Smooth muscle cell (in vitro differentiated cells): ENCODE measurements at regions not wholly inside any gene's neighbourhood (a gene's known extent, or its start where the extent isn't known, plus 50 kb on each side); places are given as distances from the start of the nearest gene placed in this dataset.

ENCODE experiments used
- DNase-seq: peaks from one replicate; lab custom pipeline; 2025; ENCODE audit not compliant: unreplicated experiment; lab: John Stamatoyannopoulos, UW
- H2AFZ ChIP-seq: fragments of 200-600 bp; sonication (generic); 2 replicates; pipeline ENCODE4 v1.6.0; 2016; ENCODE audit warnings: antibody characterized with exemption, low read depth, mild to moderate bottlenecking
- H3F3A ChIP-seq: fragments of 200-600 bp; sonication (generic); 2 replicates; pipeline ENCODE4 v1.6.0; 2017; ENCODE audit warnings: antibody characterized with exemption, low read depth
- H3K27ac ChIP-seq: fragments of 200-600 bp; sonication (generic); 2 replicates; pipeline ENCODE4 v1.5.1; 2016; ENCODE audit warnings: low read depth, mild to moderate bottlenecking
- H3K27me3 ChIP-seq: fragments of 200-600 bp; sonication (generic); 2 replicates; pipeline ENCODE4 v1.6.1; 2016; ENCODE audit warnings: low read depth, mild to moderate bottlenecking
- H3K36me3 ChIP-seq: fragments of 200-600 bp; sonication (generic); 2 replicates; pipeline ENCODE4 v1.5.1; 2016; ENCODE audit warnings: low read depth
- H3K4me1 ChIP-seq: fragments of 200-600 bp; sonication (generic); 2 replicates; pipeline ENCODE4 v1.5.1; 2016; ENCODE audit warnings: low read depth
- H3K4me2 ChIP-seq: fragments of 200-600 bp; sonication (generic); 2 replicates; pipeline ENCODE4 v1.6.0; 2016; ENCODE audit warnings: mild to moderate bottlenecking
- H3K4me3 ChIP-seq: fragments of 200-600 bp; sonication (generic); 2 replicates; pipeline ENCODE4 v1.5.1; 2016; ENCODE audit warnings: mild to moderate bottlenecking
- H3K79me2 ChIP-seq: fragments of 200-600 bp; sonication (generic); 2 replicates; pipeline ENCODE4 v1.6.0; 2016; ENCODE audit warnings: low read depth, mild to moderate bottlenecking
- H3K9ac ChIP-seq: fragments of 200-600 bp; sonication (generic); 2 replicates; pipeline ENCODE4 v1.6.0; 2016; ENCODE audit warnings: low read depth
- H3K9me3 ChIP-seq: fragments of 200-600 bp; sonication (generic); replicated peaks from 2 replicates; pipeline ENCODE4 v1.5.1; 2016; ENCODE audit warnings: low read depth
- H4K20me1 ChIP-seq: fragments of 200-600 bp; sonication (generic); 2 replicates; pipeline ENCODE4 v1.6.0; 2016; ENCODE audit warnings: low read depth
- CTCF ChIP-seq: fragments of 200-600 bp; sonication (generic); IDR thresholded peaks from 2 replicates; pipeline ENCODE4 v1.5.1; 2017; ENCODE audit warnings: borderline replicate concordance, mild to moderate bottlenecking, antibody characterized with exemption; ENCODE audit not compliant: insufficient read depth, poor library complexity, severe bottlenecking
- WGBS: methylation state at CpG from one replicate; pipeline ENCODE4 v1.1.7; 2016; ENCODE audit warnings: low lambda C conversion rate; 5-methylcytosine and 5-hydroxymethylcytosine counted together

DNA sequence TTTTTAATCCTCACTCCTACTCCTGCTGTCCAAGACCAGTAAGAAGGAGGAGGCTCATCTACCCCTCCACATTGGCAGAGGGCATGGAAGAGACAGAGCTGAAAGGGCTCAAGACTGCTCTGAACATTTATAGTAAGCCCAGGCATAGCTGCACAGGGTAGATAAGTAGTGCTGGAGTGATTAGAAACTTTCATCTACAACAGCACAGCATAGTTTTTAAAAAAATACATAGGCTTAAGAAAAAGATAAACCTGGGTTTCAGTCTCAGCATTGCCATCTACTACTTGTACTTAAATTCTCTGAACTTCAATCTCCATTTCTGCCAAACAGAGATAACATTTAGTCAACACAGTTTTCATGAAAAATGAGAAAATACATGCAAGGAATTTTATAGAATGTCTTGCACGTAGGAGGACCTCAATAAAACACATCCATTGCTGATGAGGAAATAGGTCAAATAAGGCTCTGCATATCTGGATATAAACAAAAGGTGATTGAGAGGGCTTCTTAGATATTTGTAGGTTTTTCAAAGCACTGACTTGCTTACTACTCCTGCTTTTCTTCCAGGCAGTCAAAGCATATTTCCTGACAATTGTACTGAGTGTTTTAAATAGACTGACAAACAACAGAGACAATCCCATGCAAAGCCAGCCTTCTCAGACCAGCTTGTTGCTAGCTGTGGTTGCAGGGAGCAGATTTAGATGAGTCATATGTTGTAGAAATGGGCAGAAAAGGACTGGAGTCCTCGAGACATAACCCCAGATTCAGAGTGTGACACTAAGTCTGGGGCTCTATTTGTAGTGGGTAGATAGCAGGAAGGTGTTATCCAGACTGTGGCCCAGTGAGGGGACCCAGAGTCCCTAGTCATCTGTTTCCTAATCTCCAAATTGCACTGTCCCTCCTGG lies 107.4 kb upstream of the TAB2 start:
- no peaks in the 10 kb centered on the region for H3K79me2 ChIP-seq
- peak overlapping the region; percentile 44 for H3K4me2 ChIP-seq
- H3K9ac ChIP-seq: peak overlapping the region; percentile 32
- no peaks in the 10 kb centered on the region for H3K9me3 ChIP-seq
- no peaks in the 10 kb centered on the region for H3K36me3 ChIP-seq
- H4K20me1 ChIP-seq: no peaks in the 10 kb centered on the region
- WGBS: 5% methylated on average over 2 of the region's 2 CpGs
- no peak for TF ChIP-seq CTCF
- DNase-seq: no peak
- H3K27ac ChIP-seq: peak overlapping the region; percentile 87
- H3K27me3 ChIP-seq: no peaks in the 10 kb centered on the region
- H2AFZ ChIP-seq: no peak overlapping the region
- H3F3A ChIP-seq: peaks cover 21% of the 10 kb centered on the region
- H3K4me3 ChIP-seq: no peak overlapping the region
- H3K4me1 ChIP-seq: peaks cover 12% of the 10 kb centered on the region

- peak overlapping the region; percentile 32 for H3K9ac ChIP-seq
- H3K4me1 ChIP-seq: peaks cover 12% of the 10 kb centered on the region
- no peak for TF ChIP-seq CTCF
- H3K9me3 ChIP-seq: no peaks in the 10 kb centered on the region
- H3F3A ChIP-seq: peaks cover 21% of the 10 kb centered on the region
- no peaks in the 10 kb centered on the region for H3K27me3 ChIP-seq
- DNase-seq: no peak
- whole genome bisulfite sequencing: 53% methylated on average over 6 of the region's 6 CpGs
- H4K20me1 ChIP-seq: no peaks in the 10 kb centered on the region
- H3K4me2 ChIP-seq: peak overlapping the region; percentile 44
- no peak overlapping the region for H2AFZ ChIP-seq
- no peak overlapping the region for H3K4me3 ChIP-seq
- H3K27ac ChIP-seq: peak overlapping the region; percentile 87
- no peaks in the 10 kb centered on the region for H3K79me2 ChIP-seq
- H3K36me3 ChIP-seq: no peaks in the 10 kb centered on the region
Measured at GRCh38 chr6:149211046-149211571, 106.4 kb upstream of the TAB2 start.

GRCh38 chr6:149212206-149212605 lies 105.3 kb upstream of the TAB2 start:
- Histone ChIP-seq H3K27me3 (no peaks in the 10 kb centered on the region), H3K4me2 (peak overlapping the region; percentile 44), H3K9ac (peak overlapping the region; percentile 25), H3K4me3 (no peak overlapping the region), H3F3A (peaks cover 21% of the 10 kb centered on the region), H3K36me3 (no peaks in the 10 kb centered on the region), H4K20me1 (no peaks in the 10 kb centered on the region), H2AFZ (no peak overlapping the region), H3K9me3 (no peaks in the 10 kb centered on the region), H3K79me2 (no peaks in the 10 kb centered on the region), H3K4me1 (peaks cover 12% of the 10 kb centered on the region), H3K27ac (peak overlapping the region; percentile 87)
- TF ChIP-seq CTCF: no peak
- DNase-seq: no peak
- WGBS: 31% methylated on average over 6 of the region's 6 CpGs
